ENCODE measurements at regions not wholly inside any gene's neighbourhood (a gene's known extent, or its start where the extent isn't known, plus 50 kb on each side); places are given as distances from the start of the nearest gene placed in this dataset.

GRCh38 chr18:8504880-8505435 lies 104.3 kb upstream of the RAB12 start:
- H3K9me3 ChIP-seq (ENCODE audit: control insufficient read depth in 4 of 4, low read length in 3 of 4) = no peaks in the 10 kb centered on the region
- H3K9ac ChIP-seq (ENCODE audit: low read depth in 1 of 2, low read length in 2 of 2) = no peak overlapping the region
- no peaks in the 10 kb centered on the region for H3K4me1 ChIP-seq (ENCODE audit: control insufficient read depth in 4 of 4, insufficient read depth in 4 of 4, low read length in 3 of 4)
- H3K27ac ChIP-seq (ENCODE audit: low read depth in 1 of 2, low read length in 2 of 2) = no peak overlapping the region
- 84% methylated on average over 9 of the region's 9 CpGs for WGBS
- H3K27me3 ChIP-seq (ENCODE audit: control insufficient read depth in 4 of 4, insufficient read depth in 4 of 4, low read length in 3 of 4) = peaks cover 0 to 5% (median 0%) of the 10 kb centered on the region in 4 donors
- H3K4me3 ChIP-seq (ENCODE audit: low read depth in 1 of 3, low read length in 3 of 3) = no peak overlapping the region
- H3K36me3 ChIP-seq (ENCODE audit: control insufficient read depth in 4 of 4, insufficient read depth in 3 of 4, low read depth in 1 of 4, low read length in 3 of 4) = no peaks in the 10 kb centered on the region
- TF ChIP-seq TAF1 (conservative IDR thresholded peaks at IDR 0.05) = no peak
- TF ChIP-seq, protein P1, sequence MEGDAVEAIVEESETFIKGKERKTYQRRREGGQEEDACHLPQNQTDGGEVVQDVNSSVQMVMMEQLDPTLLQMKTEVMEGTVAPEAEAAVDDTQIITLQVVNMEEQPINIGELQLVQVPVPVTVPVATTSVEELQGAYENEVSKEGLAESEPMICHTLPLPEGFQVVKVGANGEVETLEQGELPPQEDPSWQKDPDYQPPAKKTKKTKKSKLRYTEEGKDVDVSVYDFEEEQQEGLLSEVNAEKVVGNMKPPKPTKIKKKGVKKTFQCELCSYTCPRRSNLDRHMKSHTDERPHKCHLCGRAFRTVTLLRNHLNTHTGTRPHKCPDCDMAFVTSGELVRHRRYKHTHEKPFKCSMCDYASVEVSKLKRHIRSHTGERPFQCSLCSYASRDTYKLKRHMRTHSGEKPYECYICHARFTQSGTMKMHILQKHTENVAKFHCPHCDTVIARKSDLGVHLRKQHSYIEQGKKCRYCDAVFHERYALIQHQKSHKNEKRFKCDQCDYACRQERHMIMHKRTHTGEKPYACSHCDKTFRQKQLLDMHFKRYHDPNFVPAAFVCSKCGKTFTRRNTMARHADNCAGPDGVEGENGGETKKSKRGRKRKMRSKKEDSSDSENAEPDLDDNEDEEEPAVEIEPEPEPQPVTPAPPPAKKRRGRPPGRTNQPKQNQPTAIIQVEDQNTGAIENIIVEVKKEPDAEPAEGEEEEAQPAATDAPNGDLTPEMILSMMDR (IDR thresholded peaks at IDR 0.05; ENCODE audit: low read depth, low read length, missing input control) = no peak
- TF ChIP-seq YY1 (IDR thresholded peaks at IDR 0.05) = no peak
- no peak for DNase-seq (ENCODE audit: low spot score)

DNA sequence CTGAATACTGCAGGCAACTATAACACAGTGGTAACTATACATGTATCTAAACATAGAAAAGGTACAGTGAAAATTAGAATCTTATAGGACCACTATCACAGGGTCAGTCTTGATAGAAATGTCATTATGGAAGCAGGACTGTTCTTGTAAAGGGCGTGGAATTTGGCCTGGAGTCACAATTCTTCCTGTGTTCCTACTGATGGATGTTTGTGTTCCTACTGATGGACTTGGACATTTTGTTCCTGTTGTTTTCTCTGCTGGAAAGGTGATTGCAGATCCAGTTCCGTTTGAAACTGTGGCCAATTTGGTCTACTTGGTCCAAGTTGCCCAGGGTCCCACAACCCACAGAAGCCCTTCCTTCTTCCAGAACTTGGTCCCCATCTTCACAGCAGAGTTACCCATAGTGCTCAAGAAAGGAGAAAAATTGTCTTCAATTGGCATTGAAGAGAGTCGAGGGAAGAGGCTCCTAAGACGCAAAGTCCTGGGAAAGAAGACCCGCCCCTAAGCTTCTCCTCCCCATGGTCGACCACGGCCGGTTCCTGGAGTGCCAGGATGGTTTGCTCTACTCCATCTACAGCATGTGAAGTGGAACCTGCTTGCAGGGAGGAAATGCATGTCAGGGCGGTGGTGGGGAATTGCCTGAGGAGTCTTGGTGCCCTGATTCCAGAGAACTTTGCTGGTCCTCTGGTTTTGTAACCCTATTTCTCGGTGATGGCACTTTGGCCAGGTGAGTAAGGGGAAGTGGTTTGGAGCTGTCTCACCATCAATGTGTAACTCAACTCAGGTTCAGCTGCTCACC lies 102.8 kb upstream of the RAB12 start:
- 87% methylated on average over 10 of the region's 10 CpGs for WGBS
- no peak overlapping the region for H3K9ac ChIP-seq (ENCODE audit: low read depth in 1 of 2, low read length in 2 of 2)

More for the DNA sequence above, 102.8 kb upstream of the RAB12 start:
- no peak for DNase-seq (ENCODE audit: low spot score)
- TF ChIP-seq YY1 (IDR thresholded peaks at IDR 0.05) (no peak), ZBTB33 (IDR thresholded peaks at IDR 0.05) (no peak), JUND (IDR thresholded peaks at IDR 0.05) (no peak), RXRA (IDR thresholded peaks at IDR 0.05) (no peak), TAF1 (conservative IDR thresholded peaks at IDR 0.05) (no peak)
- TF ChIP-seq, protein P1 (IDR thresholded peaks at IDR 0.05; ENCODE audit: low read depth, low read length, missing input control) = no peak
- no peak overlapping the region for H3K27ac ChIP-seq (ENCODE audit: low read depth in 1 of 2, low read length in 2 of 2)
- no peaks in the 10 kb centered on the region for H3K36me3 ChIP-seq (ENCODE audit: control insufficient read depth in 4 of 4, insufficient read depth in 3 of 4, low read depth in 1 of 4, low read length in 3 of 4)
- H3K27me3 ChIP-seq (ENCODE audit: control insufficient read depth in 4 of 4, insufficient read depth in 4 of 4, low read length in 3 of 4) = peaks cover 0 to 5% (median 0%) of the 10 kb centered on the region in 4 donors
- no peak overlapping the region for H3K4me3 ChIP-seq (ENCODE audit: low read depth in 1 of 3, low read length in 3 of 3)
- H3K4me1 ChIP-seq (ENCODE audit: control insufficient read depth in 4 of 4, insufficient read depth in 4 of 4, low read length in 3 of 4) = no peaks in the 10 kb centered on the region
- H3K9me3 ChIP-seq (ENCODE audit: control insufficient read depth in 4 of 4, low read length in 3 of 4) = no peaks in the 10 kb centered on the region

Measured in liver (tissue), 8 donors.